Heart right ventricle (tissue), 16 donors: ENCODE measurements at regions not wholly inside any gene's neighbourhood (a gene's known extent, or its start where the extent isn't known, plus 50 kb on each side); places are given as distances from the start of the nearest gene placed in this dataset.
A peak's percentile ranks its signal among the peaks of the same experiment; 100 is the strongest.

Source experiments
- ATAC-seq, 8 donors: fragments of 200-7000 bp; cut with Tn5 transposase; one replicate each; pipeline ENCODE4 v1.9.1; 2020; ENCODE audit warnings: mild to moderate bottlenecking in 8 of 8, moderate library complexity in 8 of 8, moderate number of reproducible peaks in 1 of 8
- DNase-seq, 2 donors: peaks; one replicate each; pipeline ENCODE4 v3.0.0-alpha.2; 2020
- H3K27ac ChIP-seq, 10 donors: fragments of 200-600 bp; sonication (generic) in 2 of 10; one replicate each; pipeline versions ENCODE4 v1.5.0 to v1.8.0; 2020 to 2022; ENCODE audit warnings: mild to moderate bottlenecking in 3 of 10
- H3K27me3 ChIP-seq, 7 donors: fragments of 200-600 bp; one replicate each; pipeline ENCODE4 v1.8.0; 2021 to 2022; ENCODE audit warnings: mild to moderate bottlenecking in 2 of 7
- H3K36me3 ChIP-seq, 9 donors: fragments of 200-600 bp; sonication (generic) in 1 of 9; one replicate each; pipeline versions ENCODE4 v1.5.0 to v1.8.0; 2020 to 2022; ENCODE audit warnings: mild to moderate bottlenecking in 2 of 9
- H3K4me1 ChIP-seq, 9 donors: fragments of 200-600 bp; sonication (generic) in 1 of 9; one replicate each; pipeline versions ENCODE4 v1.5.0 to v1.8.0; 2020 to 2022; ENCODE audit warnings: mild to moderate bottlenecking in 4 of 9
- H3K4me3 ChIP-seq, 10 donors: fragments of 200-600 bp; sonication (generic) in 2 of 10; one replicate each; pipeline versions ENCODE4 v1.5.0 to v1.8.0; 2020 to 2022; ENCODE audit warnings: mild to moderate bottlenecking in 7 of 10, moderate library complexity in 2 of 10
- H3K9me3 ChIP-seq, 11 donors: fragments of 200-600 bp in 10 of 11; sonication (generic) in 2 of 11; one replicate each; pipeline versions ENCODE4 v1.5.0 to v1.8.0; 2013 to 2022; ENCODE audit warnings: mild to moderate bottlenecking in 2 of 11, control low read depth in 1 of 11, moderate library complexity in 1 of 11
- WGBS, 2 donors: extraction: QIAGEN DNeasy Blood & Tissue Kit; methylation state at CpG; one replicate each; pipeline ENCODE4 v1.1.7; 2013; ENCODE audit warnings: inconsistent platforms in 1 of 2; 5-methylcytosine and 5-hydroxymethylcytosine counted together
- intact Hi-C, 10 donors: fragments of 100-400 bp; cut with DNase I; formaldehyde crosslinking; loops; one replicate each; pipeline versions ENCODE4 v1.11.1 to v1.14.2; 2022
- TF ChIP-seq, protein P1 (sequence below), 9 donors: fragments of 200-600 bp; sonication (generic) in 2 of 9; IDR thresholded peaks; one replicate each; pipeline versions ENCODE4 v1.5.0 to v1.8.0; 2021 to 2022; ENCODE audit warnings: antibody characterized with exemption in 9 of 9, mild to moderate bottlenecking in 5 of 9, moderate library complexity in 1 of 9
- donor health status: Arrhythmogenic right ventricular cardiomyopathy.
- donor health status: ischemic (EF 13 %, LVEDD 7.1; RV severe dilation, severe dysfunction).
- donor health status: healthy with polysubstance abuse.
- donor health status: DM: no; HTN: yes; CAD: no.
- donor health status: DM: no; HTN: no; CAD: no.
- donor health status: ischemic (EF 25% LVEDD 6.9; RV normal size, moderate dysfunction).
- donor health status: ischemic (EF 25% LVEDD 5.7; RV mildly dilated, moderate dysfunction).
- donor health status: healthy.
- donor health status: DM: yes; HTN: yes; CAD: no.
- donor health status: Ischemic cardiomyopathy.
- donor health status: ischemic (EF 35%, LVEDD 5.7; RV mildly dilated, moderate dysfunction).
- donor health status: nonischemic (EF 11% LVEDD 7.7; RV severe dilation, severe dysfunction).
- donor health status: DM: yes; HTN: yes; CAD: no.
- donor health status: PGD.
- donor health status: ischemic (EF 29% LVEDD 5.4; RV normal size, mild dysfunction).
- donor health status: nonischemic (EF 23%, LVEDD 6.1; RV moderate dilation, normal function).

DNA sequence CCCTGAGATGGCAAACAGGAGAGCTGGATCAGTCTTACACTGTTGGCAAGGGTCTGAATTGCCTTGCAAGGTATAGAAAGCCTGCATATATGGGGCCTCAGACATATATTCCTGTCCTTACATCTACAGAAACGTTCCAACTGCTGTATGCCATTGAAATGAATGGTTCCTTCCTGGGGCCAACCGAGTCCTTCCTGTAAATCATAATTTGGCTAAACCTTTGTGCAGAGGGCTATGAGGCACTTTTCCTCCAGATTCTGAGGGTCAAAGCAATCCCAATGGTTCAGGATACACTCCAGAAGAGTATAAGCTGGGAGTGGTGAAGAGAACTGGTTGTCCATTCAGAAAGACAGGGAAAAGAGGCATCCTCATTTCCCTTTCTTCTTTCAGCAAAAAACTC, 190.5 kb downstream of the PTPRC start:
- Histone ChIP-seq H3K9me3 (peaks cover 0 to 7% (median 0%) of the 10 kb centered on the region in 11 donors), H3K4me1 (no peaks in the 10 kb centered on the region), H3K4me3 (no peak overlapping the region), H3K36me3 (no peaks in the 10 kb centered on the region), H3K27ac (no peak overlapping the region), H3K27me3 (no peaks in the 10 kb centered on the region)
- DNase-seq (no peak), ATAC-seq (no peak)
- WGBS, 2 donors = 80 to 85% methylated on average over 2 of the region's 2 CpGs
- TF ChIP-seq, protein P1, sequence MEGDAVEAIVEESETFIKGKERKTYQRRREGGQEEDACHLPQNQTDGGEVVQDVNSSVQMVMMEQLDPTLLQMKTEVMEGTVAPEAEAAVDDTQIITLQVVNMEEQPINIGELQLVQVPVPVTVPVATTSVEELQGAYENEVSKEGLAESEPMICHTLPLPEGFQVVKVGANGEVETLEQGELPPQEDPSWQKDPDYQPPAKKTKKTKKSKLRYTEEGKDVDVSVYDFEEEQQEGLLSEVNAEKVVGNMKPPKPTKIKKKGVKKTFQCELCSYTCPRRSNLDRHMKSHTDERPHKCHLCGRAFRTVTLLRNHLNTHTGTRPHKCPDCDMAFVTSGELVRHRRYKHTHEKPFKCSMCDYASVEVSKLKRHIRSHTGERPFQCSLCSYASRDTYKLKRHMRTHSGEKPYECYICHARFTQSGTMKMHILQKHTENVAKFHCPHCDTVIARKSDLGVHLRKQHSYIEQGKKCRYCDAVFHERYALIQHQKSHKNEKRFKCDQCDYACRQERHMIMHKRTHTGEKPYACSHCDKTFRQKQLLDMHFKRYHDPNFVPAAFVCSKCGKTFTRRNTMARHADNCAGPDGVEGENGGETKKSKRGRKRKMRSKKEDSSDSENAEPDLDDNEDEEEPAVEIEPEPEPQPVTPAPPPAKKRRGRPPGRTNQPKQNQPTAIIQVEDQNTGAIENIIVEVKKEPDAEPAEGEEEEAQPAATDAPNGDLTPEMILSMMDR (IDR thresholded peaks at IDR 0.05) = no peak
- intact Hi-C loops = no loop called here

- H3K4me3 ChIP-seq = no peak overlapping the region
- no peaks in the 10 kb centered on the region for H3K4me1 ChIP-seq
- 76 to 95% methylated on average over 1 of the region's 1 CpG for WGBS, 2 donors
- TF ChIP-seq, protein P1 (IDR thresholded peaks at IDR 0.05) = peak in 1 of 9 donors; percentile 19
- DNase-seq (no peak), ATAC-seq (peak in 1 of 8 donors; percentile 21)
- H3K27me3 ChIP-seq = no peaks in the 10 kb centered on the region
- intact Hi-C loops = no loop called here
- peaks cover 0 to 7% (median 0%) of the 10 kb centered on the region in 11 donors for H3K9me3 ChIP-seq
- H3K36me3 ChIP-seq = no peaks in the 10 kb centered on the region
- H3K27ac ChIP-seq = no peak overlapping the region
Measured at GRCh38 chr1:198829944-198830343, 191.1 kb downstream of the PTPRC start.

DNA sequence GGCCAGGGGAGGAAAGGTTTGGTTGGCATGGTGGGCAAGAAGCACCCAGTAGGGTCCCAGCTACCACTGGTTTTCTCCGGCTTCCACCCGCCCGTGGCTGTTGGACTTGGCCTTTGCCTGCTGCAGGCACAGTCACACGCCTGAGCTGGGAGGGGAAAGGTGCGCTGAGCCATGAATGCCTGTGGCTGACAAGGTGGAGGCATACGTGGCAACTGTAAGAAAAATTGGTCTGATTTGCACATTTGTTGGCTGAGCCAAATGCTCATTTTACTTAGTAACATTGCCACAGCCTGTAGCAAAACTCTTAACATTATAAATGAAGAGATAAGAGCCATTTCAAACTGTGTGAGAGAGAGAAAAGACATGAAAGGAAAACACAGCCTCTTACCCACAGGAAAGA, 191.6 kb downstream of the PTPRC start:
- 94 to 97% methylated on average over 6 of the region's 6 CpGs for WGBS, 2 donors
- H3K4me3 ChIP-seq = no peak overlapping the region
- TF ChIP-seq, protein P1 (IDR thresholded peaks at IDR 0.05) = no peak
- no peak for ATAC-seq
- no peaks in the 10 kb centered on the region for H3K36me3 ChIP-seq
- H3K27me3 ChIP-seq = no peaks in the 10 kb centered on the region
- no peak overlapping the region for H3K27ac ChIP-seq
- H3K4me1 ChIP-seq = no peaks in the 10 kb centered on the region
- DNase-seq = no peak
- intact Hi-C loops = no loop called here
- H3K9me3 ChIP-seq = peaks cover 0 to 7% (median 0%) of the 10 kb centered on the region in 11 donors

- Histone ChIP-seq H3K27ac (no peak overlapping the region), H3K4me1 (no peaks in the 10 kb centered on the region), H3K27me3 (no peaks in the 10 kb centered on the region), H3K9me3 (peaks cover 0 to 7% (median 0%) of the 10 kb centered on the region in 11 donors), H3K36me3 (no peaks in the 10 kb centered on the region), H3K4me3 (no peak overlapping the region)
- WGBS, 2 donors = 91 to 93% methylated on average over 6 of the region's 6 CpGs
- intact Hi-C loops = no loop called here
- ATAC-seq (no peak), DNase-seq (no peak)
- TF ChIP-seq, protein P1 (IDR thresholded peaks at IDR 0.05) = no peak
Measured at GRCh38 chr1:198833706-198834503, 195.1 kb downstream of the PTPRC start.
